ENCODE measurements at regions not wholly inside any gene's neighbourhood (a gene's known extent, or its start where the extent isn't known, plus 50 kb on each side); places are given as distances from the start of the nearest gene placed in this dataset.

DNA sequence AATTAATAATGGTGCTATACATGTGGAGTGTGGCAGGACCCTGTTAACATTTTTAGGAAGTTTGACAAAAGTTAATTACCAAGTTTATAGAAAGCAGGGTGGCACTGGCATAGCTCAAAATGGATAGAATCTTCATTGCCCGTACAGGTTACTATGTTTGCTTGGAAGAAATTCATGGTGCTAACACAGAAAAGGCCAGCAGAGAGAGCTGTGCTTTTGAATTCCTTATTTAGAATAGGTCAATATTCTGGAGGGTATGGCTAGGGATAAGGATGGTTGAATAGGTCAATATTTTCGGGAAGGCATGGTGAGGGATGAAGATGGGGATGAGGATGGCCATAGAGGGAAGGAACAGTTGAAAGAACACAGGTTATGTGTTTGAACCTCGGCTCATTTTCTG, 345.1 kb downstream of the LMO4 start:
- FAIRE-seq (no peak), DNase-seq (ENCODE audit: low spot score) (no peak)

GRCh38 chr1:87674791-87675190, 346.1 kb downstream of the LMO4 start:
- FAIRE-seq (no peak), DNase-seq (ENCODE audit: low spot score) (no peak)

DNA sequence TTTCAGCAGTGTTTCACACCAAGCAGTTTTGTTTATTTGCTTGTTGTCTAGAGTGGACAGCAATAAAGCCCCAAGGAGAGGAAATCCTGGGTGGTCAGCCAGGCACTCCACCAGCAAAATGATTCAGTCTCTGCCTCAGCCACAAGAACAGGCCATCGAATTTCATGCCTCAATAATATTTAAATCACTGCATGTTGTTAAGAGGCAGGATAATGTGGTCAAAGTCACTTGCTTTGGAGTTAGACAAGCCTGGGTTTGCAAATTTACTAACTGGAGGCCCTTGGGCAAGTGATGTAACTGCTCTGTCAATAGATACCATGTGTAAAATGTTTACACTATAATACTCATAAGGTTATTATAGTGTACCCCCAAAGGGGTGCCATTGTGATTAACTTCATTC, 349.6 kb downstream of the LMO4 start:
- DNase-seq (ENCODE audit: low spot score) (no peak), FAIRE-seq (no peak)

DNA sequence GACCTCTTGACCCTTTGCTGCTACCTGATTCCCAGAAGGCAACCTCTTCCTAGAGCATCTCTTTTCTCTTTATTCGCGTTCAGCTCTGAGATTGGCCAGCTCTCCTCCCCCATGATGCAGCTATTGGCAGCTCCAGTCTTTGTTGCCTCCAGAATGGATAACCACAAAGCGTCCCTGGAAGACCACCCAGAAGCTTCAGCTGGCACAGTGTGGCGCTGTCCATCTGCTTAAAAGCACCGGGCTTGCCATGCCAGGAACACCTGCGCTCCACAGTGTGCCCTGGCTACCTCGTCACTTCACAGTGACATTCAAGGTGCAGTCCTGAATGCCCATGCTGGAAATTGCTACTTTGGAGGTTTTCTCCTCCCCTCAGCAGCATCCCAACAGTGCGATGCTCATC, 353.9 kb downstream of the LMO4 start:
- no peak for FAIRE-seq
- no peak for DNase-seq (ENCODE audit: low spot score)

DNA sequence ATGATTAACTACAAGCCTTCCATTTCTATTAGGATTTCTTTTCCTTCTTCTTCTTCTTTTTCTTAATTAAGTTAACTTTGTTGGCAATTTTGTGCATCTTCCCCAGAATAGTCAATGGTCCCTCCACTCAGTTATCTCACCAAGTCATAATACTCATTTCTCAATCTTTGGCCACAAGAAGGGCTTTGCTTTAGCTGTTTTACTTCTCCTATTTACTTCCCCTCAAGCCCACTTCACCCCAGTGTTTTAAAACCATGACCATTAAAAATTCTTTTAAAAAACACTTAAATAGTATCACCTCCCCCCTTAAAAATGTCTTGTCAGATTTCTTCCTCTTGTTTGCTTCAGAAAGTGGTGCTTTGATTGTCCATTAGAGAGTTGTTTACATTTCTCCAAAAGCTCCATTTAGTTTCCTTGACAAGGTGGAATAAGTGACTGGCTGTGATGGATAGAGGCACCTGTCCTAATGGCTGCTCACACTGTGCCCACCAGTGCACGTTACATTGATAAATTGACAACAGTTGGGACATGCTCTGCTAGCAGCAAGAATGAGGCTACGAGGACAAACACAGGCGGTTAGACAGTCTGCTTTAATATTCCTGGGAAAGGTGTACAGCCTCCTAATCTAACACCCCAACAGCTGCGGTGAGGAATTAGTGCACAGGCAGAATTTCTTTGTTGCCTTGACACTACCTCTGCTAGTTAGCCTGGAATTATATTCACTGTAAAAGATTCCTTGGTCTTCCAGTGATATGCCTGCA, 354.7 kb downstream of the LMO4 start:
- DNase-seq (ENCODE audit: low spot score) (no peak), FAIRE-seq (peak; percentile 79)

GRCh38 chr1:87684194-87684593, 355.5 kb downstream of the LMO4 start:
- DNase-seq (ENCODE audit: low spot score) (peak; percentile 16), FAIRE-seq (no peak)

- peak; percentile 14 for DNase-seq (ENCODE audit: low spot score)
- FAIRE-seq, result no peak
Measured at GRCh38 chr1:87684713-87685205, 356.1 kb downstream of the LMO4 start.

- FAIRE-seq (no peak), DNase-seq (ENCODE audit: low spot score) (no peak)
Measured at GRCh38 chr1:87685311-87686135, 356.8 kb downstream of the LMO4 start.

DNA sequence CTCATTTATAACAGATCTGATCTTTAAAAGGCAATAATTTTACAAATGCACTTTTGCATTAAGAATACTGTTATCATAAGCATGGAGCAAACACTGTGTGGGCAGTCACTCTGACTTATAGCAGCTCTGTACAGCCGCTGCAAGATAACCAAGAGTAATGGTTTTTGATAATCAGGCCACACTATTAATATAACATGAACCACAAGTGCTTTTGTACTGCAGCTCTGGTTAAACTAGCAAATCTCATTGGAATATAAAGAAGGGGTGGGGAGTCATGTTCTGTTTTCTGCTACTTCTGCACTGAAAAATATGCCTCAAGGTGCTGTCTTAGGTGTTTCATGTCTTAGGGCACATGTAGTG, 357.4 kb downstream of the LMO4 start:
- no peak for DNase-seq (ENCODE audit: low spot score)
- no peak for FAIRE-seq

GRCh38 chr1:87686671-87687070, 358.0 kb downstream of the LMO4 start:
- FAIRE-seq, result no peak
- DNase-seq (ENCODE audit: low spot score), result no peak

GRCh38 chr1:87688136-87688535, 359.5 kb downstream of the LMO4 start:
- FAIRE-seq, result no peak
- no peak for DNase-seq (ENCODE audit: low spot score)

DNA sequence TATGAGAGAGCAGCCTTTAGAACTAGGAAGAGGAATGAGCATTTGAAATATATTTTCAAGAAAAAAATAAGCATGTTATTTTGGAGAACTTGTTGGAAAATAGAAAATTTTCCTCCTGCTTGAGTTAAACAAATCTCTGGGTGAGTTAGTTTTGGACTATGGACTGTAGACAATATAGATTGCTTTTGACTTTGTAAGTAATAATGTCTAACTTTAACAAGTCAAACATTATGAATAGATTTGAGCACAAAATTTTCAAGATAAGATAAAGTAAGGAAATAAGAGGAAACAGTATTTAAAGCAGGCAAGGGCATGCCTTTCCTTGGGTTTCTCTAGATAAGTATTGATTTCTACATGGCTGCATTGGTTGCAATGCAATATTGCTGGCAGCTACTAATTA, 360.8 kb downstream of the LMO4 start:
- no peak for DNase-seq (ENCODE audit: low spot score)

DNA sequence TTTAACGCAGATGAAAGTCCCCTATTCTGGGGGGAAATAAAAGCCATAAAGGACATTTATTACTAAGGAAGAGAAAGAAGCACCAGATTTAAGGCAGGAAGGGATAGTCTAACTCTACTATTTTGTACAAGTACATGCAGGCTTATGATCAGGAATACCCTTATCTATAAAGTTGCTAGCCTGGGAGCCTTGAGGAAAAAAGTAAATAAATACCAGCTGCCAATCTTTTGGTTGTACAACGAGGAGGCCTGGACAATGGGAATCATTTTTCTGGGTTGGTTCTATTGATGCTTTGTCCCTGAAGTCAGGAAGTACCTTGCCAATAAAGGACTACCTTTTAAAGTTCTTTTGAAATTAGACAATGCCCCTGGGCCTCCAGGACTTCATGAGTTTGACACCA, 367.8 kb downstream of the LMO4 start:
- DNase-seq (ENCODE audit: low spot score) (no peak), FAIRE-seq (no peak)

More for the DNA sequence above, 360.8 kb downstream of the LMO4 start:
- no peak for FAIRE-seq

GRCh38 chr1:87702455-87702854, 373.8 kb downstream of the LMO4 start:
- DNase-seq (ENCODE audit: low spot score) (no peak), FAIRE-seq (no peak)

DNA sequence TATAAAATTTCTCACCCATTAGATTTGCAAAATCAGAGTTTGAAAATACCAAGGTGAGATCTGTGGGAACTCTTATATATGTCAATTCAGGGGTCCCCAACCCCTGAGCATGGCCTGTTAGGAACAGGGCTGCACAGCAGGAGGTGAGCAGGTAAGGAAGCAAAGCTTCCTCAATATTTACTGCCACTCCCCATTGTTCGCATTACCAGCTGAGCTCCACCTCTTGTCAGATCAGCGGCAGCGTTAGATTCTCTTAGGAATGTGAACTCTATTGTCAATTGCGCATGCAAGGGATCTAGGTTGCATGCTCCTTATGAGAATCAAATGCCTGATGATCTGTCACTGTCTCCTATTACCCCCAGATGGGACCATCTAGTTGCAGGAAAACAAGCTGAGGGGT, 376.6 kb downstream of the LMO4 start:
- FAIRE-seq, result peak; percentile 5
- no peak for DNase-seq (ENCODE audit: low spot score)

DNA sequence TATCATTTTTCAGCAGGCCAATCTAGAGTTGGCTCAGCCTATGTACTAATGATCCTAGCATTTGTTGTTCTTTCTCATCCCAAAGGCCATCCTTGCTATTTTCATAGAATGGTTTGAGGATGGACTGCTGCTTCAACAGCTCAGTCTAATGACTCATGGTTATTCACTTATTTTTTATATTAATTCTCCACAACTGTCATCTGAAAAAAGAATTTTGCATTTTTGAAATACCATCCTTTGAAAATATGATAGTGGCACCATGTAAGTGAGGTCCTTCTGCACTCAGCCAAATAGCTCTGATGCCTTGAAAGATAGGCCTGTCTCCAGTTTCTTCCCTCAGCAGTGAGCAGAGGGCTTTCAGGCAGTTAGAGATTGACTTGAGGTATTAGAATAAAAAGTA, 377.5 kb downstream of the LMO4 start:
- DNase-seq (ENCODE audit: low spot score) (no peak), FAIRE-seq (no peak)

GRCh38 chr1:87706779-87707228, 378.1 kb downstream of the LMO4 start:
- no peak for DNase-seq (ENCODE audit: low spot score)

GRCh38 chr1:87707411-87707810, 378.7 kb downstream of the LMO4 start:
- no peak for FAIRE-seq

More at GRCh38 chr1:87706779-87707228, 378.1 kb downstream of the LMO4 start:
- FAIRE-seq, result no peak

GRCh38 chr1:87712261-87713010, 383.8 kb downstream of the LMO4 start:
- FAIRE-seq, result no peak
- no peak for DNase-seq (ENCODE audit: low spot score)

More at GRCh38 chr1:87707411-87707810, 378.7 kb downstream of the LMO4 start:
- no peak for DNase-seq (ENCODE audit: low spot score)

DNA sequence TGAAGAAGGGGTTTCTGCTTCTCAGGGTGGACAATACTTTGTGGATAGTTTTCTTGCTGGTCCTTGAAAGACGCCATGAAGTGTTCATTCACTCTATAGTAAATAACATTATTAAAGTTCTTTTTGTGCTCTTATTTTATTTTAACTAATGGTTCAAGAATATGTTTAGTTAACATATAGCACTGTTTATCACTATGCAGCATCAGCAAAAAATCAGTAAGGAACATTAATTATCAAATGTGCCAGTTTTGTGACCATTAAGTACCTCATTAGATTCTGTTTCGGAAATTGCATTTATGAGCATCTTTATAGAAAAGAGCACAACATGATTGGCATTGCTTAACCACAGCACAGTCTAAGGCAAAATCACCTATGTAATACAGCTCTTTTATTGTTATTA, 385.6 kb downstream of the LMO4 start:
- DNase-seq (ENCODE audit: low spot score) (no peak), FAIRE-seq (no peak)

- FAIRE-seq (no peak), DNase-seq (ENCODE audit: low spot score) (no peak)
Measured at GRCh38 chr1:87715052-87715451, 386.4 kb downstream of the LMO4 start.

DNA sequence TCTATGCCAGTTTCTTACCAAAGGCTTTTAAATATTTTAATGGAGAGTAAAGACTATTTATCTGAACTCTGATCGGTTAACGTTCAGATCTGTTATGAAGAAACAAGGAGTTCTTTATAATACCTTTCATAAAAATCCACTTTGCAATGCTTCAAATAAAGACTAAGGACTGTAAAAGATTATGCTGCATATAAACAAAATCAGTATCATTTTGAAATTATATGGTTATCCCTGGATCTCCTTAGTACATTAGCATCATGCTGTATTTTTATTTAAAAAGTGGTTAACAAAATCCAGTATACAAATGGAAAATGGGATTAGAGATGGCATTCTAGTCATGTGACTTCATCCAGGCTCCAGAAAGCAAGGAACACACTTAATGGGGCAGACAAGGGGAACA, 386.8 kb downstream of the LMO4 start:
- DNase-seq (ENCODE audit: low spot score) (no peak), FAIRE-seq (no peak)
